C4-2B (cell line): ENCODE measurements at regions not wholly inside any gene's neighbourhood (a gene's known extent, or its start where the extent isn't known, plus 50 kb on each side); places are given as distances from the start of the nearest gene placed in this dataset.

Experiments used
- CTCF ChIP-seq: fragments of 450-650 bp; conservative IDR thresholded peaks from 2 replicates; pipeline ENCODE4 v1.5.1; 2017; ENCODE audit warnings: mild to moderate bottlenecking
- ZFX ChIP-seq: fragments of 450-650 bp; IDR thresholded peaks from 2 replicates; pipeline ENCODE4 v1.6.1; 2017

GRCh38 chr5:4555725-4556285 is 584.3 kb upstream of the ADAMTS16 start:
- TF ChIP-seq CTCF (no peak), ZFX (no peak)
